ENCODE measurements at regions not wholly inside any gene's neighbourhood (a gene's known extent, or its start where the extent isn't known, plus 50 kb on each side); places are given as distances from the start of the nearest gene placed in this dataset.

GRCh38 chr5:62714296-62714695 lies 135.7 kb downstream of the LRRC70 start:
- intact Hi-C loops (cut with DNase I; ENCODE audit: low total_unique reads): no loop called here
- Histone ChIP-seq H3K4me1 (no peaks in the 10 kb centered on the region), H3K36me3 (no peaks in the 10 kb centered on the region), H3K27me3 (no peaks in the 10 kb centered on the region), H3K9me3 (no peaks in the 10 kb centered on the region), H3K4me3 (no peak overlapping the region), H3K27ac (no peak overlapping the region)
- in situ Hi-C loops (cut with MboI; ENCODE audit: low pct_ligation_motif_present in 1 of 4, low pct_unique_long_range_greater_than_20kb in 1 of 4, low sequenced_read_pairs in 3 of 4): no loop called here
- DNase-seq: no peak
- TF ChIP-seq, protein P1, sequence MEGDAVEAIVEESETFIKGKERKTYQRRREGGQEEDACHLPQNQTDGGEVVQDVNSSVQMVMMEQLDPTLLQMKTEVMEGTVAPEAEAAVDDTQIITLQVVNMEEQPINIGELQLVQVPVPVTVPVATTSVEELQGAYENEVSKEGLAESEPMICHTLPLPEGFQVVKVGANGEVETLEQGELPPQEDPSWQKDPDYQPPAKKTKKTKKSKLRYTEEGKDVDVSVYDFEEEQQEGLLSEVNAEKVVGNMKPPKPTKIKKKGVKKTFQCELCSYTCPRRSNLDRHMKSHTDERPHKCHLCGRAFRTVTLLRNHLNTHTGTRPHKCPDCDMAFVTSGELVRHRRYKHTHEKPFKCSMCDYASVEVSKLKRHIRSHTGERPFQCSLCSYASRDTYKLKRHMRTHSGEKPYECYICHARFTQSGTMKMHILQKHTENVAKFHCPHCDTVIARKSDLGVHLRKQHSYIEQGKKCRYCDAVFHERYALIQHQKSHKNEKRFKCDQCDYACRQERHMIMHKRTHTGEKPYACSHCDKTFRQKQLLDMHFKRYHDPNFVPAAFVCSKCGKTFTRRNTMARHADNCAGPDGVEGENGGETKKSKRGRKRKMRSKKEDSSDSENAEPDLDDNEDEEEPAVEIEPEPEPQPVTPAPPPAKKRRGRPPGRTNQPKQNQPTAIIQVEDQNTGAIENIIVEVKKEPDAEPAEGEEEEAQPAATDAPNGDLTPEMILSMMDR (IDR thresholded peaks at IDR 0.05): no peak
- TF ChIP-seq POLR2AphosphoS5 (IDR thresholded peaks at IDR 0.05) (no peak), POLR2A (IDR thresholded peaks at IDR 0.05) (no peak), EP300 (IDR thresholded peaks at IDR 0.05; ENCODE audit: low read depth) (no peak)
- 64 to 67% methylated on average over 2 of the region's 2 CpGs for WGBS, 2 donors (ENCODE audit: low coverage in 1 of 2)

- Histone ChIP-seq H3K27ac (no peak overlapping the region), H3K4me3 (no peak overlapping the region), H3K9me3 (peaks cover 0 to 6% of the 10 kb centered on the region in 2 donors), H3K36me3 (no peaks in the 10 kb centered on the region), H3K27me3 (no peaks in the 10 kb centered on the region), H3K4me1 (no peaks in the 10 kb centered on the region)
- intact Hi-C loops (cut with DNase I; ENCODE audit: low total_unique reads) (no loop called here), in situ Hi-C loops (cut with MboI; ENCODE audit: low pct_ligation_motif_present in 1 of 4, low pct_unique_long_range_greater_than_20kb in 1 of 4, low sequenced_read_pairs in 3 of 4) (no loop called here)
- 80 to 87% methylated on average over 1 of the region's 1 CpG for WGBS, 2 donors (ENCODE audit: low coverage in 1 of 2)
- DNase-seq: no peak
- TF ChIP-seq POLR2A (IDR thresholded peaks at IDR 0.05): no peak
- TF ChIP-seq, protein P1 (IDR thresholded peaks at IDR 0.05): no peak
- no peak for TF ChIP-seq POLR2AphosphoS5 (IDR thresholded peaks at IDR 0.05)
These were observed 130.1 kb downstream of the LRRC70 start for GRCh38 chr5:62708481-62709325.

DNA sequence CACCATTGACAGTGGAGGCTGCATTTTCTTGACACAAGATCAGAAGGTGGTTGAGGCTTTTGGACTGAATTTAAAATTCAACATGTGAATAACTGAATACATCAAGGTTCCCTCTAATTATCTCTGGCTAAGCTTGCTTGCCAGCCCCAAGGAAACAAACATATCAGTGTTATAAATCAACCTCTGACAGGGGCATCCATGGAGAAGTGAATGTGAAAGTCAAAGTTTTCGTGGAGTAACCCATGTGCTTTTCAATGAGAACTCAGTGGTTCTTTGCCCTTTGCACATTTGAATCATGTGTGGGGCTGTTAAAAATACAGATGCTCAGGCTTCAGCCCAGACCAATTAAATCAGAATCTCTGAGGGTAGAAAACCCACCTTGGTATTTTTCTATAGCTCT lies 128.9 kb downstream of the LRRC70 start:
- intact Hi-C loops (cut with DNase I; ENCODE audit: low total_unique reads): no loop called here
- TF ChIP-seq EP300 (IDR thresholded peaks at IDR 0.05; ENCODE audit: low read depth) (no peak), POLR2AphosphoS5 (IDR thresholded peaks at IDR 0.05) (no peak), POLR2A (IDR thresholded peaks at IDR 0.05) (no peak)
- TF ChIP-seq, protein P1 (IDR thresholded peaks at IDR 0.05): no peak
- H3K27ac ChIP-seq: no peak overlapping the region
- H3K27me3 ChIP-seq: no peaks in the 10 kb centered on the region
- 33 to 43% methylated on average over 1 of the region's 1 CpG for WGBS, 2 donors (ENCODE audit: low coverage in 1 of 2)
- H3K36me3 ChIP-seq: no peaks in the 10 kb centered on the region
- no peaks in the 10 kb centered on the region for H3K4me1 ChIP-seq
- in situ Hi-C loops (cut with MboI; ENCODE audit: low pct_ligation_motif_present in 1 of 4, low pct_unique_long_range_greater_than_20kb in 1 of 4, low sequenced_read_pairs in 3 of 4): no loop called here
- no peak for DNase-seq
- H3K4me3 ChIP-seq: no peak overlapping the region
- H3K9me3 ChIP-seq: peaks cover 0 to 6% of the 10 kb centered on the region in 2 donors

GRCh38 chr5:62707131-62707530 lies 128.5 kb downstream of the LRRC70 start:
- H3K36me3 ChIP-seq: no peaks in the 10 kb centered on the region
- no peak overlapping the region for H3K4me3 ChIP-seq
- H3K4me1 ChIP-seq: no peaks in the 10 kb centered on the region
- no peaks in the 10 kb centered on the region for H3K27me3 ChIP-seq
- intact Hi-C loops (cut with DNase I; ENCODE audit: low total_unique reads) (no loop called here), in situ Hi-C loops (cut with MboI; ENCODE audit: low pct_ligation_motif_present in 1 of 4, low pct_unique_long_range_greater_than_20kb in 1 of 4, low sequenced_read_pairs in 3 of 4) (no loop called here)
- DNase-seq: no peak
- 59% methylated on average over 2 of the region's 2 CpGs; no CpG with 5 or more reads in 1 of the 2 donors for WGBS, 2 donors (ENCODE audit: low coverage in 1 of 2)
- H3K27ac ChIP-seq: no peak overlapping the region
- H3K9me3 ChIP-seq: peaks cover 0 to 6% of the 10 kb centered on the region in 2 donors
- TF ChIP-seq POLR2A (IDR thresholded peaks at IDR 0.05) (no peak), EP300 (IDR thresholded peaks at IDR 0.05; ENCODE audit: low read depth) (no peak), POLR2AphosphoS5 (IDR thresholded peaks at IDR 0.05) (no peak)
- TF ChIP-seq, protein P1 (IDR thresholded peaks at IDR 0.05): no peak

Measured in transverse colon (tissue), 4 donors.